ENCODE measurements at regions not wholly inside any gene's neighbourhood (a gene's known extent, or its start where the extent isn't known, plus 50 kb on each side); places are given as distances from the start of the nearest gene placed in this dataset.
"Not testable (repeated sequence)": the region's sequence is repeated elsewhere in the genome, so short reads cannot be mapped to it uniquely, and the experiment has no call there.

GRCh38 chr5:104594850-104595249 lies 1032.3 kb upstream of the NUDT12 start:
- DNase-seq: no peak
- no peak for ATAC-seq

GRCh38 chr5:104576677-104577076 lies 1014.1 kb upstream of the NUDT12 start:
- ATAC-seq (no peak), DNase-seq (no peak)

GRCh38 chr5:104573949-104574709 lies 1011.5 kb upstream of the NUDT12 start:
- no peak for ATAC-seq

GRCh38 chr5:104569621-104570020 lies 1007.0 kb upstream of the NUDT12 start:
- ATAC-seq (no peak), DNase-seq (no peak)

More at GRCh38 chr5:104573949-104574709, 1011.5 kb upstream of the NUDT12 start:
- no peak for DNase-seq

- DNase-seq: no peak
- ATAC-seq: no peak
Measured at GRCh38 chr5:104564530-104564929, 1001.9 kb upstream of the NUDT12 start.

GRCh38 chr5:104556957-104557356 lies 994.4 kb upstream of the NUDT12 start:
- DNase-seq (no peak), ATAC-seq (no peak)

- no peak for DNase-seq
- ATAC-seq: no peak
Measured at GRCh38 chr5:104551628-104552027, 989.0 kb upstream of the NUDT12 start.

GRCh38 chr5:104546871-104547270 lies 984.3 kb upstream of the NUDT12 start:
- ATAC-seq, DNase-seq: not testable (repeated sequence)

- no peak for DNase-seq
- no peak for ATAC-seq
Measured at GRCh38 chr5:104541141-104541785, 978.7 kb upstream of the NUDT12 start.

GRCh38 chr5:104540448-104540847 lies 977.9 kb upstream of the NUDT12 start:
- DNase-seq: no peak
- no peak for ATAC-seq

- no peak for ATAC-seq
- no peak for DNase-seq
Measured at GRCh38 chr5:104539618-104540350, 977.2 kb upstream of the NUDT12 start.

- ATAC-seq: no peak
Measured at GRCh38 chr5:104538734-104539133, 976.1 kb upstream of the NUDT12 start.

GRCh38 chr5:104533498-104533897 lies 970.9 kb upstream of the NUDT12 start:
- no peak for DNase-seq
- ATAC-seq: no peak

More at GRCh38 chr5:104538734-104539133, 976.1 kb upstream of the NUDT12 start:
- DNase-seq: no peak

- no peak for ATAC-seq
Measured at GRCh38 chr5:104526866-104527265, 964.3 kb upstream of the NUDT12 start.

GRCh38 chr5:104513640-104514072 lies 951.1 kb upstream of the NUDT12 start:
- ATAC-seq (no peak), DNase-seq (no peak)

More at GRCh38 chr5:104526866-104527265, 964.3 kb upstream of the NUDT12 start:
- DNase-seq: no peak

- DNase-seq (no peak), ATAC-seq (no peak)
Measured at GRCh38 chr5:104513121-104513602, 950.6 kb upstream of the NUDT12 start.

- DNase-seq: no peak
- ATAC-seq: no peak
Measured at GRCh38 chr5:104512063-104512825, 949.7 kb upstream of the NUDT12 start.

GRCh38 chr5:104498281-104498680 lies 935.7 kb upstream of the NUDT12 start:
- no peak for DNase-seq

GRCh38 chr5:104494083-104494482 lies 931.5 kb upstream of the NUDT12 start:
- no peak for DNase-seq
- no peak for ATAC-seq

More at GRCh38 chr5:104498281-104498680, 935.7 kb upstream of the NUDT12 start:
- no peak for ATAC-seq

GRCh38 chr5:104472811-104473210 lies 910.2 kb upstream of the NUDT12 start:
- ATAC-seq (no peak), DNase-seq (no peak)

- no peak for ATAC-seq
- DNase-seq: no peak
Measured at GRCh38 chr5:104456122-104456521, 893.5 kb upstream of the NUDT12 start.

- ATAC-seq (no peak), DNase-seq (no peak)
Measured at GRCh38 chr5:104452550-104452949, 890.0 kb upstream of the NUDT12 start.
